HS-5 (cell line): ENCODE measurements at regions not wholly inside any gene's neighbourhood (a gene's known extent, or its start where the extent isn't known, plus 50 kb on each side); places are given as distances from the start of the nearest gene placed in this dataset.
"Not testable (repeated sequence)": the region's sequence is repeated elsewhere in the genome, so short reads cannot be mapped to it uniquely, and the experiment has no call there.

Experiments
- DNase-seq: peaks from one replicate; pipeline ENCODE4 v3.0.0-alpha.2; 2012; ENCODE audit warnings: low read depth

GRCh38 chr3:144023543-144023942, 51.9 kb downstream of the DIPK2A start:
- DNase-seq: not testable (repeated sequence)

GRCh38 chr3:144028798-144029411, 57.3 kb downstream of the DIPK2A start:
- no peak for DNase-seq

GRCh38 chr3:144029769-144030168, 58.1 kb downstream of the DIPK2A start:
- no peak for DNase-seq

- DNase-seq: no peak
These were observed 60.3 kb downstream of the DIPK2A start for GRCh38 chr3:144031938-144032337.

- no peak for DNase-seq
These were observed 61.1 kb downstream of the DIPK2A start for GRCh38 chr3:144032531-144033239.

GRCh38 chr3:144033240-144033589, 61.6 kb downstream of the DIPK2A start:
- no peak for DNase-seq

GRCh38 chr3:144033863-144034262, 62.2 kb downstream of the DIPK2A start:
- DNase-seq: no peak

GRCh38 chr3:144034715-144035290, 63.2 kb downstream of the DIPK2A start:
- DNase-seq: no peak

GRCh38 chr3:144036498-144036897, 64.9 kb downstream of the DIPK2A start:
- no peak for DNase-seq

DNA sequence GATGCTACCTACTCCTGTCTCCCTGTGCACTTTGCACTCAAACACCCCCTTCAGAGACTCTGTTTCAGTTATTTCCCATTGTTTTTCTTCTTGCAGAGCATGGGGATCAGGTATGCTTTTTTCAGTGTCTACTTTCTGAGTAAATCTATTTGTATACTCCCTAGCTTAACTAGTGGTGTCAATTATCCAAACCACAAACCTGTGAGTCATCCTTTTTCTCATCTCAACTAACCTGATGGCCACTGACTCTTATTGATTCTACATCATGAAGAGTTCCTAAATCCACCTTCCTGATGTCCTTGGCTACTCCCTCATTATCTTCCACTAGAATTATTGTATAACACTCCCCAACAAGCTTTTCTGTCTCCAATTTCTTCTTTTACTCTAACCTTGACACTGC, 68.0 kb downstream of the DIPK2A start:
- no peak for DNase-seq

GRCh38 chr3:144041960-144042556, 70.4 kb downstream of the DIPK2A start:
- DNase-seq: no peak

DNA sequence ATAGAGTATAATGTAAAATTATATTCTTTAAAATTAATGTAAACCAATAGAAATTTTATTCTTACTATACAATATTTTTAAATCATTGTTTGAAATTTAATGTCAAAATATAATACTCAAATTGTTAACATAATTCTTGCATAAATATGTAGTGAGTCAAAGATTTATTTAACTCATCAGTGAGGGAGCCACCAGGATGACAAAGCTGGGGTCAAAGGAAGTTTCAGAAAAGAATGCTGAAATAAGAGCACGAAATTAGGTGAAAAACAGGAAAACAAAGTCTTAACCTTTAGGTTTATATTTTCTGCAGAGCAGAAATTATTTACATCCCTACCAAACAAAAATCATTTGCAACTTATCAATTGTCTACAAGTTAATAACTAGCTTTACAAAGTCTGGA, 74.1 kb downstream of the DIPK2A start:
- DNase-seq: peak; percentile 23

- no peak for DNase-seq
These were observed 77.8 kb downstream of the DIPK2A start for GRCh38 chr3:144049374-144049773.

- no peak for DNase-seq
These were observed 79.6 kb downstream of the DIPK2A start for GRCh38 chr3:144051211-144051610.

GRCh38 chr3:144052275-144052674, 80.7 kb downstream of the DIPK2A start:
- no peak for DNase-seq

DNA sequence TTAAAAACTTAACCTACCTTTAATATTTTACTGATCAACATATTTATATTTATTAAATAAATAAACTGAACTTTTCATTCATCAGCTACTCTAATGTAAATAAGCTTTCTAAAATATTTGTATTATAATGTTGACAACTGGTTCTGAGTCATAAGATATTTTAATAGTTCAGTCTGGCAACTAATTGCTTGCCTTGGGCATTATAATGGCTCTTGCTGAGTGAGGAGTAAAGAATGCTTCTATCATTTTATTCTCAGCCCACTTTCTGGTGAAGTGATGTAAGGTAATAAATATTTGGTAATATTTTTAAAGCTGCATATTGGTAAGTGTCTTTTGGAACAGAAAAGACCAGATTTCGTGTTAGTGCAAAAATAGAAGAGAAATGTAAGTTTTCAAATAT, 81.5 kb downstream of the DIPK2A start:
- DNase-seq: peak; percentile 47

GRCh38 chr3:144054766-144055165, 83.1 kb downstream of the DIPK2A start:
- DNase-seq: no peak

- DNase-seq: peak; percentile 53
These were observed 84.0 kb downstream of the DIPK2A start for GRCh38 chr3:144055604-144056003.

GRCh38 chr3:144058713-144059112, 87.1 kb downstream of the DIPK2A start:
- no peak for DNase-seq

DNA sequence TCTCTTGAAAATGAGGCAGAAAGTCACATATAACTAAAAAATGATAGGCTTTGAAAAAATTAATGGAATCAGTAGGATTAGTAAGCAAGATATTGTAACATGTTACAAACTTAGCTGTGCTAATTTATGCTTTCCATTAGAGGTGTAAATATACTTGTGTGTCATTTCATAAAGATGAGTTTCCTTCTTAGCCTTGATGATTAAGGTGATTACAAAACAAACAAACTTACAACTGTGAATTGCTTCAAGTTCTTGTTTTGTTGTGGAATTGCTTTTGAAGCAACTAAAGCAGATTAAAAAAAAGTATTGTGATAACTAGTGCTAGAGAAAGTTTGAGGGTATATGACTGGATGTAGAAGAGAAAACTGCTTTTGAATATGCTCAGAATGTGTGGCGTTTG, 87.9 kb downstream of the DIPK2A start:
- DNase-seq: no peak

DNA sequence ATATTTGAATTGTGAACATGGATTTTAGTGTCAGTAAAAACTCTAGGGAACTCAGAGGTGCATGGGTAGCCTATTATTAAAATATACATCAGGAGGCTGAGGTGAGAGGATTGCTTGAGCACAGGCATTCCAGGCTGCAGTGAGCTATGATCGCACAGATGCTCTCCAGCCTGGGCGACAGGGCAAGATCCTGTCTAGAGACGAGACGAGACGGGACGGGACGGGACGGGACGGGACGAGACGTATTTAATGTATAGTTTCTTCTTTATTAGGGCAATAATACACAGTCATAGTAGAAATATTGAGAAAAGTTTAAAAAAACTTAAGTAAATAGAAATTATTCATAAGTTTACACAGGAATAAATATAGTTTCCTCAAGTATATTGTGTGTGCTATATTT, 89.3 kb downstream of the DIPK2A start:
- DNase-seq: no peak

GRCh38 chr3:144063306-144063705, 91.7 kb downstream of the DIPK2A start:
- DNase-seq: no peak

DNA sequence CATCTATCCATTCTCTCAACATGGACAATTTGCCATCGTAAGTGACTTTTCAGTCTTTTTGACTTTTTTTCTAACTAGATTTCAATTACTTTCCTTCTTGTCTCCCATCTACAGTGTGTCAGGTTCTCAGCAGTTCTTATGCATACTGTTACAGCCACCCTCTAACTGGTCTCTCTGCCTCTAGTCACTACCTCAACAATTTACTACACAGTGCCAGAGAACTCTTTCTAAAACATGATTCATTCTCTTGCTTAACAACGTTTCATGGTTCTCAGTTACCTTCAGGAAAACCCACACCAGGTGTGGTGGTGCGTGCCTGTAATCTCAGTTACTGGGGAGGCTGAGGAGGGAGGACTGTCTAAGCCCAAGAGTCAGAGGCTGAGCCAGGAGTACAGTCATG, 95.4 kb downstream of the DIPK2A start:
- DNase-seq: no peak
